Epithelial cell of proximal tubule (primary cell): ENCODE measurements at regions not wholly inside any gene's neighbourhood (a gene's known extent, or its start where the extent isn't known, plus 50 kb on each side); places are given as distances from the start of the nearest gene placed in this dataset.
A peak's percentile ranks its signal among the peaks of the same experiment; 100 is the strongest.
"Not testable (repeated sequence)": the region's sequence is repeated elsewhere in the genome, so short reads cannot be mapped to it uniquely, and the experiment has no call there.

Experiments used
- DNase-seq: peaks from one replicate; pipeline ENCODE4 v3.0.0-alpha.2; 2011; ENCODE audit warnings: low read depth
- H3K4me3 ChIP-seq: 2 replicates; pipeline ENCODE4 v1.5.1; 2011; ENCODE audit warnings: low read depth, mild to moderate bottlenecking, low read length

DNA sequence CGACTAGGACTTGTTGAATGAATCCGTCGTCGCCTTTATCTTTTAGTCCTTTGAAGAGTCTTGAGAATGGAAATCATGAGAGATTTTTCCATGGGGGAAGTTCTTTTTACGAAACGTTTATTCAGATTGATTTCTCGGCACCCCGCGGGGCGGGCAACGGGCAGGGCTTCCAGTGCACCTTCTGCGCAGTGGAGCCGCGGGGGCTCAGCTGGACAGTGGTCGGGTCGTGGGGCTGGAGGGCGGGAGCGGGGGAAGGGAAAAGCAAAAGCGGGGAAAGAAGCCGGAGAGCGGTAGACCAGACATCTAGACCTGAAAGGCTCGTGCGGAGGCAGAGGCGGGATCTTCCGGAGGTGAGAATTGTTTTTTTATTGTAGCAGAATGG is 103.0 kb downstream of the NBPF11 start:
- H3K4me3 ChIP-seq, result peak overlapping the region; percentile 31

DNA sequence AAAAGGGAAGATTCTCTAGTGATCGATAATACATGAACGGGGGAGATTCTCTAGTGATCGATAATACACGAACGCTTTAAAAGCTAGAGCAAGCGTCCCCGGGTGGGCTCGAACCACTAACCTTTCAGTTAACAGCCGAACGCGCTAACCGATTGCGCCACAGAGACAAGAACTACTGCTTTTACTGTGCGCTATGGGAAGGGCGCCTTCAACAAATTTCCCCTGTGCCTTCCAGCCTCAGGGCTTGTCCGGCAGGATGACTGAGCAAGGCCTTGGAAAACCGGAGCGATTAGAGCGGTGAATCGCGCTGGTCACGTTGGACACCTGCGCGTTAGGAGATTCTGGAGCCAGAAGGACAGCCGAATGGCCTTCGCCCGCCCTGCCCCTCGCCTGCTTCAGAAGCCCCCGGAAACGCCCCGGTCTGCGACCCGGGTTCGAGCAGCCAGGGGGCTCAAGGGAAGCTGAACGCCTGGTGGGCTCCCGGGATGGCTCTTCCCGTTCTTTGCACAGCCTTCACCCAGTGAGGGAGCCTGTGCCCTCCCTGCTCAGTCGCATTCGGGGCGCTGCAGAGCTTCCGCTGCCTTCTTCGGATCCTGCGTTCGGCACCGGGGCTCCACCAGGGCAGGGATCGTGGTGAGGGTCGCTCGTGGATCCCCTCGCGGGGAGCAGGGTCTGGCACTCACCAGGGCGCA is 103.5 kb downstream of the NBPF11 start:
- H3K4me3 ChIP-seq, result peak overlapping the region; percentile 31
- not testable (repeated sequence) for DNase-seq

More for the DNA sequence above, 103.0 kb downstream of the NBPF11 start:
- not testable (repeated sequence) for DNase-seq

DNA sequence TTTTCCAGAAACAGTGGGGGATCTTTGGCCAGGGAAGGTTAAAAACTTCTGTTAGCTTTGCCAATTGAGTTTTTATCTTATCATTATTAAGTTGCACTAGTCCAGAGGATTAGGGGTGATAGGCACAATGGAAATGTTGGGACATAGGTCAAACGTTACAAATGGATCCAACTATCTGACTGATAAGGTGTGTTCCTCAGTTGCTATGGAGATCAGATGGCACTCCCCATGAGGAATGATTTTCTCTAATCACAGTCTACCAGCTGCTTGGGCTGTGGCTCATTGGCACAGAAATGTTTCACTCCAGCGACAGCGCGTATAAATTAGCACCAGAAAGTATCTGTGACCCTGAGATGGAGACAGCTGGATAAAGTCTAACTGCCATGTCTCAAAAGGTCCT is 106.2 kb downstream of the NBPF11 start:
- H3K4me3 ChIP-seq, DNase-seq: not testable (repeated sequence)

DNA sequence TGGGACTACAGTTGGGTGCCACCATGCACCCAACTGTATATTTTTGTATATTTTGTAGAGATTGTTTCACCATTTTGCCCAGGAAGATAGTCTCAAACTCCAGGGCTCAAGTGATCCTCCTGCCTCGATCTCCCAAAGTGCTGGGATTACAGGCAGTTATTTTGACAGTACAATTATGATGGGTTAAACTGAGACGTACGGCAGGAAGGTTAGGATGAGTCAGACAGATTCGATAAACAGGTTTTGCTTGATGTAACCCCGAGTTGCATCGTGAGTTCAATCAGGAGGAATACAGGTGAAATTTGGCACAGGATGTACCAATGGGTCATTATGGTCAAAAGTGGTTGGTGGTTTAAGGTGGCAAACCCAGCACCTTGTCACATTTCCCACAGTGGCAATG is 107.6 kb downstream of the NBPF11 start:
- not testable (repeated sequence) for DNase-seq, H3K4me3 ChIP-seq
